HG03064 (cell line): ENCODE measurements at regions not wholly inside any gene's neighbourhood (a gene's known extent, or its start where the extent isn't known, plus 50 kb on each side); places are given as distances from the start of the nearest gene placed in this dataset.
"Not testable (repeated sequence)": the region's sequence is repeated elsewhere in the genome, so short reads cannot be mapped to it uniquely, and the experiment has no call there.

Source experiments
- ATAC-seq: cut with Tn5 transposase; IDR thresholded peaks from one replicate; pipeline ENCODE4 v1.9.1; 2021; ENCODE audit warnings: low read depth; ENCODE audit not compliant: unreplicated experiment

GRCh38 chr6:84905823-84906222 is 141.4 kb upstream of the TBX18 start:
- no peak for ATAC-seq

GRCh38 chr6:84902354-84902928 is 138.0 kb upstream of the TBX18 start:
- no peak for ATAC-seq

- ATAC-seq = no peak
These were observed 133.7 kb upstream of the TBX18 start for GRCh38 chr6:84897988-84898594.

- no peak for ATAC-seq
These were observed 132.6 kb upstream of the TBX18 start for GRCh38 chr6:84897011-84897410.

GRCh38 chr6:84892671-84893070 is 128.3 kb upstream of the TBX18 start:
- no peak for ATAC-seq

DNA sequence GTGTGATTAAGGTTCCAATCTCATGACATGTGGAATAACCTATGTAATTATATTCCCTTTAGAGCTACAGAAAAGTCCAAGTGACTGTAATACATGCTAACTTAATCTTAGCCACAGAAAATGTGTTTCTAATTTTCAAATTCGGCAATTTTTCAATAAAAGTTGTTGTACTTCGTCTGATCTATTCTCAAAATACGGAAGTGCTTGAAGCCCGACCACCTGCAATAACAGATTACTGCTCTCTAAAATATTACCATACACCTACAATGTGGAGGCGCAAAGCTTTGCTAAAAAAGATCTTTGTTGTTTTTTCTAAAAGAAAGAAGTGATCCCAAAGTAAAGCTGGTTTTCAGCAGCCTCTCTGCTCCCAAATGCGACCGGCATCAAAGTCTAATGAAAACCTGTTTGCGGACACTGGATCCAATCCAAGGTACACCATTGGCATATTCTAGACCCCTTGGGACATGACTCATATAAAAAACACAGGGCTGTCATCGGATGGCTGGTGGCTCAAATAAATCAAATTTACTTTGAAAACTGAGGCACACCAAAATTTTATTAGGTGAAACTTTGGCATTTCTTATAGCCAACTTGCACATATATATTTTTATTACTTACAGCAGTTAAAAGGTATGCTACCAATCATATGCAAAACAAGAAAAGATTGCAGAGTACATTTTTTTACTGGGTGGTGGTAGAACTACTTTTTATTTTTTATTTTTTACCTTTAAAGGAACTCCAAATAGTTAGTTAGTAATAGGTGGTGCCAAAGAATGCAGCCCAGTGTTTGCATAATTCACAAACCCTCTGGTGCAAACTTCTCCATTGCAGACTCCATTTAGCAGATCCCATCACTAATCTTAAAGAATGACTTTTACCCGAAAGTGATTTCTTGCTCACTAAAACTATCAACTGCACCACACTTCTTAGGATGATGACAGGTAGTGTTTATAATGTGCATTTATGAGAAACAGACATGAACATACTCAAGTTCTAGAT is 118.7 kb upstream of the TBX18 start:
- ATAC-seq = no peak

GRCh38 chr6:84879385-84879784 is 115.0 kb upstream of the TBX18 start:
- ATAC-seq = not testable (repeated sequence)

- no peak for ATAC-seq
These were observed 113.3 kb upstream of the TBX18 start for GRCh38 chr6:84877515-84878210.

- ATAC-seq = no peak
These were observed 112.5 kb upstream of the TBX18 start for GRCh38 chr6:84876723-84877514.

- ATAC-seq = no peak
These were observed 108.8 kb upstream of the TBX18 start for GRCh38 chr6:84872996-84873723.

GRCh38 chr6:84871925-84872324 is 107.5 kb upstream of the TBX18 start:
- ATAC-seq = no peak

- ATAC-seq = no peak
These were observed 106.3 kb upstream of the TBX18 start for GRCh38 chr6:84870672-84871071.

GRCh38 chr6:84868149-84868548 is 103.8 kb upstream of the TBX18 start:
- no peak for ATAC-seq

DNA sequence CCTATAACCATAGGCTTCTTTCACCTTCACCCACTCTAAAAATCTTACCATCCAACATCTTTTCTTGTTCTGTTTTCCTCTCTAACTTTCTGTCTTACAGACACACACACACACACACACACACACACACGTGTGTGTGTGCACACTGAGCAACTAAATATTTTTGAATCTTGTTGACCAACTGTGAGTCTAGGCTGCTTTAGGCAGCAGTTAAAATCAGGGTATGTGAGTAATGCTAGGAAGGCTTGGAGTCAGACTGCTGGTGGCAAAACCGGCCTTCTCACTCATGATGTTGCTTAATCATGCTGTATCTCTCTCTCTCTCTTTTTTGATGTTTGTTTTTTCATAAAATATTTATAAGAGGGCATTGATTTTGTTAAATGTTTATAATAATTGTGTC is 103.1 kb upstream of the TBX18 start:
- ATAC-seq = no peak

DNA sequence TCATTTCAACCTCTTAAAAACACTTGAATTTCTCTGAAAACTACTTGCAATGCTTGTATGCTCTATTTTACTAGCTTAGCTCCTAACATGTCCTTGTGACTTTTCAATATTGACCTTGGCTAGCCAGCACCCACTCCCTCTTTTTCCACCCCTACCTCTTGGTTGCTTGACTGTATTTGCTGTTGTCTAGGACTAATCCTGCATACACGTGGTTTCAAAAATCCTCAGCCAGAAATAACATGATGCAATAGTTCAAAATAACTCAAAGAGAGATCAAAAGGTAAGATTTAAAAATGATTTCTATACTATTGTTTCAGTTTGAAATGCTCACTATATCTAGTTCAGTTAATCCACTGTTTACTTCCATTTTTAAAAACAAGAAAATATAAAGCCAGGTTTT is 102.3 kb upstream of the TBX18 start:
- ATAC-seq = no peak

GRCh38 chr6:84865372-84865771 is 101.0 kb upstream of the TBX18 start:
- not testable (repeated sequence) for ATAC-seq

DNA sequence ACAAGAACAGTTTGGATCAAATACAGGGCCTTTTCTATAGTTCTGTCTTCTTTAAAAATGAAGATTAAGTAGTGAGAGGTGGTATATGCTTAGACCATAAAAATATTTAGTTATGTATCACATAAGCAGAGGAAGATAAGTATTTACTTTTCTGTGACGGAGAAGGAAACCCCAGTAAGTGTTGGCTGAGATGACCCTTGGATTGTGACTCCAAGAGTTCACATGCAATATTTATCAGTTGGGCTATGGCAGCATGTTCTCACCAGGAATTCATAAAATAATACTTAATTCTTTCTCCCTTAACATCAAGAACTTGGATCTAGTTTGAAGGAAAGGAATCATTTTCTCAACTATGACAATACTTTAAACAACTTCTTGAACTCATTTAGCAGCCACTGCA is 98.4 kb upstream of the TBX18 start:
- no peak for ATAC-seq

DNA sequence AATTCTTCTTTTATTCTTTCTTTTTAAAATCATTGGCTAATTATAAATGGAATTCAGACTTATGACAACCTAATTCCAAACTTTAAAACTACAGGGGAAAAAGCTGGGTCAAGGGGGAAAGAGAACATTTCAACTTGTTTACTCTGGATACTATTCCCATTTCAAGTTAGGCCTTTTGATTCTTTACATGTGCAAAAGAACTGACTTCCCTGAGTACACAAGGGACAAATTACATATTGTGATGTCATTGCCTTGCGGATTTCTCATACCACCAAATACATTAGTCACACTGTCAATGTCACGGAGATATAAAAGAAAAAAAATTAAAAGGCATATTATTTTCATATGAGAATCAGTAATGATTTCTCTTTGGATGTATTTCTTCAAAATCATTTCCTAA is 96.5 kb upstream of the TBX18 start:
- ATAC-seq = no peak

DNA sequence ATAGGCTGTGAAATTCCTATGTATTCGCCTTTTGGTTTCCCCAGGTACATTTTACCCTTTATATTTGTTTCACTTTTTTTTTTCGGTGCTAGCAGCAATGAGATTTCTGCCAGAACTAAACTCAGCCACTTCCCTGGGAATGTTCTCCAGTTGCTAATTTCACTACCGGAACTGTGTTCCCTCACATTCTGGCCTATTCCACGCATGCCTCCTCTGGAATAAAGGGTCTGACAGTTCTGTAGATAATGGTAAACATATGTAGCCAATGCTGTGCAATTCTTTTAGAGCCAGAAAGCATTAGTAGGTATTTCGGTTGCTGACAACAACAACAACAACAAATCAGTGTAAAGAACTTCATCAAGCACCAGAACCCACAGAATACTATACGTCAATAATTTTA is 96.1 kb upstream of the TBX18 start:
- ATAC-seq = no peak
